Activated naive CD4-positive, alpha-beta T cell treated with anti-CD3 and anti-CD28 coated beads, Interleukin-2, amount 10 ng/mL, durations not matched to agents 7 days and 5 days (primary cell): ENCODE measurements at regions not wholly inside any gene's neighbourhood (a gene's known extent, or its start where the extent isn't known, plus 50 kb on each side); places are given as distances from the start of the nearest gene placed in this dataset.
"Not testable (repeated sequence)": the region's sequence is repeated elsewhere in the genome, so short reads cannot be mapped to it uniquely, and the experiment has no call there.

Source experiments
- CTCF ChIA-PET: fragments of 350-600 bp; sonication (Branson Sonifier 250); formaldehyde crosslinking; loops from one replicate; lab custom pipeline; 2021; ENCODE audit warnings: antibody characterized with exemption; lab: Charles Lee
- DNase-seq: peaks from one replicate; pipeline ENCODE4 v3.0.0-alpha.2; 2020
- H3K27ac Mint-ChIP-seq: one replicate; pipeline ENCODE4 v1.8.0; 2021; ENCODE audit warnings: mild to moderate bottlenecking, moderate library complexity, mixed read lengths
- H3K27me3 Mint-ChIP-seq: one replicate; pipeline ENCODE4 v1.8.0; 2021; ENCODE audit warnings: mild to moderate bottlenecking, mixed read lengths
- H3K36me3 Mint-ChIP-seq: one replicate; pipeline ENCODE4 v1.8.0; 2021; ENCODE audit warnings: mixed read lengths
- H3K4me1 Mint-ChIP-seq: one replicate; pipeline ENCODE4 v1.8.0; 2021; ENCODE audit warnings: mixed read lengths
- H3K4me3 Mint-ChIP-seq: one replicate; pipeline ENCODE4 v1.8.0; 2021; ENCODE audit warnings: mild to moderate bottlenecking, moderate library complexity, mixed read lengths
- H3K9me3 Mint-ChIP-seq: one replicate; pipeline ENCODE4 v1.8.0; 2021; ENCODE audit warnings: mixed read lengths

DNA sequence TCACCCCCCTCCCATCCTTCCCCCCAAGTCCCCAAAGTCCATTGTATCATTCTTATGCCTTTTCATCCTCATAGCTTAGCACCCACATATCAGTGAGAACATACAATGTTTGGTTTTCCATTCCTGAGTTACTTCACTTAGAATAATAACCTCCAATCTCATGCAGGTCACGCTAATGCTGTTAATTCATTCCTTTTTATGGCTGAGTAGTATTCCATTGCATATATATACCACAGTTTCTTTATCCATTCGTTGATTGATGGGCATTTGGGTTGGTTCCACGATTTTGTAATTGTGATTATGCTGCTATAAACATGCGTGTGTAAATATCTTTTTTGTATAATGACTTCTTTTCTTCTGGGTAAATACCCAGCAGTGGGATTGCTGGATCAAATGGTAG is 621.9 kb upstream of the NRP1 start:
- H3K36me3 Mint-ChIP-seq, DNase-seq, H3K4me3 Mint-ChIP-seq, H3K9me3 Mint-ChIP-seq, H3K27me3 Mint-ChIP-seq, H3K4me1 Mint-ChIP-seq, CTCF ChIA-PET, H3K27ac Mint-ChIP-seq: not testable (repeated sequence)

DNA sequence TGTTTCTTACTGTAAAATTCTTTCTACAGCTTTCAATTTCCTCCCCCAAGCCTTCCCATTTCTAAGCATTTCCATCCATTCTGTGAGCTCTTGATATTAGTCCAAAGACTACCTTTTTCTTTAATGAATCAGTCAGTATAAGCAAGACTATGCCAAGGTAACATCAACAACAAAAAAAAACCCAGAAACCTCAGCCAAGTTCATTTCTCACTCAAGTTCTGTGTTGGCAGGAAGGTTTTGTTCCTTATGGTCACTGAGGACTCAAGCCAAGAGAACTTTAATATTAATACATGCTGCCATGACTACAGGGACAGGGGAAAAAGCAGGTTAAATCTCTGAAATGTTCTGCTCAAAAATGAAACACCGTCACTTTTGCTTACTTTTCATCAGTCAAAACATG is 621.2 kb upstream of the NRP1 start:
- DNase-seq = no peak
- Mint-ChIP-seq H3K27ac (no peak overlapping the region), H3K27me3 (no peaks in the 10 kb centered on the region), H3K9me3 (no peaks in the 10 kb centered on the region), H3K4me3 (no peak overlapping the region), H3K4me1 (no peaks in the 10 kb centered on the region), H3K36me3 (no peaks in the 10 kb centered on the region)
- CTCF ChIA-PET = no interaction called here

DNA sequence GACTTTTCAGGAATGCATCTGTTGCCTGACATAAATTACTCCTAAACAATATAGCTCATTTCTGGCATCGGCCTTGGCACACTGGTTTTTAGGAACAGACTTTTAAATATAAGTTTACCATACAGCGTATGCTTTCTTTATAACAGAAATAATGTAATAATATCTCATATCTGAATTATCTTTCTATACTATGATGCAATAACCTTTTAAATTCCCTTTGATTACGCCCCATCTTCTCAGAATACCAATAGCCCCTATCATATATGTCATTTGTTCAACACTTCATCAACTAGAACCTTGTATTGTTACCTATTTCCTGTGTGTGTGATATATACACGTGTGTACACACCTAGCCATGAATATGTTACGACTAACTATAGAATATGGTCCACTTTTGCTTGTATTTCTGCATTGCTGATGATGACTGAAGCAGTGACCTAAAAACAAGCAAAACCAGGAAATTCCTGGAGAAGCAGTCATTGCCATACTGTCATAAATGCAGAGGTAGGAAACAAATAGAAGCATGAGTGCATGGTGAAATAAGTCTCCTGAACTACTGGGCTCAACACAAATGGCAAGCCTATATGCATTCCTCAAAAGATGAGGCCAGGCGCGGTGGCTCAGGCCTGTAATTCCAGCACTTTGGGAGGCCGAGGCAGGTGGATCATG is 618.4 kb upstream of the NRP1 start:
- Mint-ChIP-seq H3K27me3 (no peaks in the 10 kb centered on the region), H3K4me3 (no peak overlapping the region), H3K36me3 (no peaks in the 10 kb centered on the region), H3K9me3 (no peaks in the 10 kb centered on the region), H3K4me1 (no peaks in the 10 kb centered on the region), H3K27ac (no peak overlapping the region)
- CTCF ChIA-PET = no interaction called here
- DNase-seq = no peak

DNA sequence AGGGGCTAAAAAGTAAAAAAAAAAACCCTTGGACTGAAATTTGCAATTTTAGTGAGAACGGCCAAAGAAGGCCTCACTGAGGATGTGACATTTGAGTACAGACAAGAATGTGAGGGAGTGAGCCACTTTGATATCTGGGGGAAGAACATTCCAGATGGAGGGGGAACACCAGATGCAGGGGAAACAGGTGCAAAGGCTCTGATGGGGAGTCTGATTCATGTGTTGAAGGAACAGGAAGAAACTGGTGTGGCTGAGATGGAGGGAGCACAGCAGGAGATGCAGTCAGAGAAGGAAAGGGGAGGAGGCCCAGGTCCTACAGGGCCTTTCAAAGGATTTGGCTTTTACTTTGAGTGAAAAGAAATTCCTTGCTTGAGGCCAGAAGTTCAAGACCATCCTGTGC is 615.7 kb upstream of the NRP1 start:
- Mint-ChIP-seq H3K36me3 (no peaks in the 10 kb centered on the region), H3K9me3 (no peaks in the 10 kb centered on the region), H3K27me3 (no peaks in the 10 kb centered on the region), H3K27ac (no peak overlapping the region), H3K4me1 (no peaks in the 10 kb centered on the region), H3K4me3 (no peak overlapping the region)
- CTCF ChIA-PET = no interaction called here
- DNase-seq = no peak

DNA sequence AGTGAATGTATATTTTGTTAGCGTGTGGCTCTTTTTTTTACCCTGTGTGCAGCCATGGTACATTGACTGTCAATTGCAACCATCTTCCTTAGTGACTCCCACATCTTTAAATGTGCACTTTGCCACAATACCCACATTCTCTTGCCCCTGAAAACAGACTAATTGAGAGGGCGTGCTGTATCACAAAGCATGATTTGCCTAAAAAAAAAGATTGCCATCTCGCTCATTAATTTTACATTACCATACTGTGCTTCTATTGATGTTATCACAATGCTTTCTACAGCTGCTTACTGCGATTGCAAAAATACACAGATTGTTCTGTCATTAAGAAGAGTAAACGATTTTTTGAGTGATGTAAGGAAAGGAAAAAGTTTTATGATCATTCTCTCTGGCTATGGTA is 613.1 kb upstream of the NRP1 start:
- DNase-seq = no peak
- Mint-ChIP-seq H3K27me3 (peaks cover 4% of the 10 kb centered on the region), H3K4me3 (no peak overlapping the region), H3K27ac (no peak overlapping the region), H3K9me3 (no peaks in the 10 kb centered on the region), H3K36me3 (no peaks in the 10 kb centered on the region), H3K4me1 (no peaks in the 10 kb centered on the region)
- CTCF ChIA-PET = no interaction called here

DNA sequence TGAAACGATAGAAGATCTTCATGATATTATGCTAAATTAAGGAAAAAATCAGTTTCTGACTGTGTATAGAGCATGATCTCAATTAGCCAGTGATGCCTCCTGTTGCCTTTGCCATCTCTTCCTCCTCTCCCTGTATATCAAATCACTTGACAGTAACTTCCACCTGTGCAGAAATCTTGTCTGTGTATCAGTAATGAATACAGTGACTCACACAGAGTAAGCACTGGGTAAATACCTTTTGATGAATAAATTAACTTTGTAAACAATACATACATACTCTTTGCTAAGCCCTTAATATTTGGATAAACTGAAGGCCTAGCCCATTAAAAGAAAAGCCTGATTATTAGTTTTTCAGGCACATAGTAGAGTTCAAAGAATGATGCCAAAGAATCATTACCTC is 610.6 kb upstream of the NRP1 start:
- no peak overlapping the region for H3K27ac Mint-ChIP-seq
- CTCF ChIA-PET = no interaction called here
- H3K4me1 Mint-ChIP-seq = no peaks in the 10 kb centered on the region
- no peaks in the 10 kb centered on the region for H3K36me3 Mint-ChIP-seq
- DNase-seq = no peak
- H3K27me3 Mint-ChIP-seq = peaks cover 4% of the 10 kb centered on the region
- H3K9me3 Mint-ChIP-seq = no peaks in the 10 kb centered on the region
- no peak overlapping the region for H3K4me3 Mint-ChIP-seq

DNA sequence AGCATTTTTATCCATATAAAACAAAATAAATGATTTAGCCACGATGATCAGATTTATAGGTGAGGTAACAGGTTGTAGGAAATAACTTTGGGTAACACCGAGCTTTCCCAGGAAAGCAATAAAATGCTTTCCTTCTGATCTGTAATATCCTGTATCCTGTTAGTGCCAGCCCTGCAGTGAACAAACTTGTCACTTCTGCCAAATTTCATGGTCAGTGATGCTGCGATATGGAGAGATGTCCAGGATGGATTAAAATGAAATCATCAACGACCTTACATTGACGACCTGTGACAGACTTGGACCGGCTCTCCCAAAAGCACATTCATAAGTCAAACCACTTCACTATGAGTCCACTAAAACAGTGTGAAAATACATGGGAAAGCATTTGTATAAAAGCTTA is 608.0 kb upstream of the NRP1 start:
- CTCF ChIA-PET = no interaction called here
- Mint-ChIP-seq H3K27me3 (peaks cover 4% of the 10 kb centered on the region), H3K36me3 (no peaks in the 10 kb centered on the region), H3K4me1 (no peaks in the 10 kb centered on the region), H3K4me3 (no peak overlapping the region), H3K27ac (no peak overlapping the region), H3K9me3 (no peaks in the 10 kb centered on the region)
- DNase-seq = no peak

DNA sequence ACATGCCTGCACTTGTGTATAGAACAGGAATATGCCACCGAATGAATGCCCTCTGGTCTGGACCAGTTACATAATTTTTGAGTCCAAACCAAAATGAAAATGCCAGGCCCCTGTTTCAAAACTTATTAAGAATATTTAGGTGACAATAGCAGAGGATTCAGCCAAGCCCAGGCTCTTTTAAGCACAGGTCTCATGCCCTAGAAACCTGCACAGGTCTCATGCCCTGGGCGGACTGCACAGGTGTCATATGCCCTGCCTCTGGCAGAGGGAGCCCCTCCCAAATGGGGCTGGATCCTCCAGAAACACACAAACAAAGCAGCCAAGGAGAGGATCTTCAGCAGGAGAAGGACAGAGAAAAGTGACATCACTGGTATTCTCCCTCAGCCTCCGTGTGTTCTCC is 605.4 kb upstream of the NRP1 start:
- no peak overlapping the region for H3K4me3 Mint-ChIP-seq
- no peaks in the 10 kb centered on the region for H3K36me3 Mint-ChIP-seq
- H3K9me3 Mint-ChIP-seq = no peaks in the 10 kb centered on the region
- no peaks in the 10 kb centered on the region for H3K4me1 Mint-ChIP-seq
- peaks cover 4% of the 10 kb centered on the region for H3K27me3 Mint-ChIP-seq
- CTCF ChIA-PET = no interaction called here
- DNase-seq = no peak
- H3K27ac Mint-ChIP-seq = no peak overlapping the region

DNA sequence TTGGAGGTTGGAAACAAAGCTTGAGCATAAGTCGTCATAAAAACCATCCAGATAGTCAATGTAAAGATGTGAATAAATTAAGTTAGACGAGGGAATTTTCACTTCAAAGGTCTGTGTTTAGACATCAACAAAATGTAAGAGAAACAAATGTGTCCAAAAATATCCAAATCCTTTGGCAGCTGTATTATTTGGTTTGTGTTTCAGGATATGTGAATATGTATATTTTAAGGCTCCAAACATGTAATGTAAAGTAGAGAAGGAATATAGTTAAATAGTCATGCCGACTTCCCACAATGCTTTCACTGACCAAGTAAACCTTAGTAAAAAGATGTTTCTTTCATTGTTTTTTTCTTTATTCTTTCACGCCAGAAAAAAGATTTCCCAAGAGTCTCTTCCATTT is 604.9 kb upstream of the NRP1 start:
- no peak for DNase-seq
- Mint-ChIP-seq H3K27ac (no peak overlapping the region), H3K9me3 (no peaks in the 10 kb centered on the region), H3K27me3 (peaks cover 3% of the 10 kb centered on the region), H3K4me1 (no peaks in the 10 kb centered on the region), H3K36me3 (no peaks in the 10 kb centered on the region), H3K4me3 (no peak overlapping the region)
- CTCF ChIA-PET = no interaction called here

DNA sequence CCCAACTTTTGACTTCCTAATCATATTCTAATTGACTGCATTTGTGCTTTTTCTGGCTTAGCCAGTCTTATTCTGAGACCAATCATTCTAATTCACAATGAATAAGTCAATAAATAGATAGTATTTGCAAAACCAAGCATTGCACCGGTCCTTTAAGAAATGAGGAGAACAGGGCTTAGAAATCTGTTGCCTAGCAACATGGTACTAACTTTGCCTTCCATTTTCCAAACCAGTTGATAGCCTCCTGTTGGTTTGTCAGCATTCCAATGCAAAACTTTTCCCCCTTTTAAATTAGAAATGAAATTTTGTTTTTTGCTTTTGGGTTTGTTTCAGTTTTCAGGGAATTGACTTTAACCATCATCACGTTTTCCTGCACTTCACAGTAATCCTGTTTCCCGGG is 603.5 kb upstream of the NRP1 start:
- Mint-ChIP-seq H3K27ac (no peak overlapping the region), H3K9me3 (no peaks in the 10 kb centered on the region), H3K36me3 (no peaks in the 10 kb centered on the region), H3K4me1 (no peaks in the 10 kb centered on the region), H3K27me3 (no peaks in the 10 kb centered on the region), H3K4me3 (no peak overlapping the region)
- CTCF ChIA-PET = no interaction called here
- no peak for DNase-seq

DNA sequence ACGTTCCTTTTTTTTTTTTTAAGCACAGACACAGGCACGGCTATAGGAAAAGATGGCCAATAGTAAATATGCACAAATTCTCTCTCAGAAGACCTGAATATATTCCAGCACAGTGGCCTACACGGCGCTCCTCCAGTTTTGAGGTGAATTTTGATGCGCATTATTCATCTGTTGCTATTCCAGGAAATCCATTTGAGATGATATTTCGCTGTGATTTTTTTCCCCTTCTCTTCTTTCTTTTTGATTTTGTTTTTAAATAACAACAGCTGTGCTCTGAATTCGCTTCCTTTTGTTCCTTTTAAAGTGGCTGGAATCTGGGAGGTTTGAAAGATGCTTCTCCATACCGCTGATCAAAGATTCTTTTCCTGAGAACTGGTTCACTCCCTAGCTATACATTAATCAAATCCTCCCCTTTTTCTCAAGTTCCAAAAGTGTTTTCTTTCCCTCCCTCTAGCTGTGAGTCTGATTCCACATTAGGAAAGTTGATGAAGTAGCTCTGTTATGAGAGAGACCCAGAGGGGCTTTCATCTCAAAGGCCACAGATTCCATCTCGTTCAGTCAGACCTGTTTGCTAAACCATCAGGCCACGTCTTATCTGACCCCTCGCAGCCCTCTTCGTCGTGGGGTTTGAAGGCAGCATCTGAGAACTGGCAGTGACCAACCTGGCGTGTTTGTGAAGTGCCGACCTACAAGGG is 602.7 kb upstream of the NRP1 start:
- CTCF ChIA-PET = no interaction called here

DNA sequence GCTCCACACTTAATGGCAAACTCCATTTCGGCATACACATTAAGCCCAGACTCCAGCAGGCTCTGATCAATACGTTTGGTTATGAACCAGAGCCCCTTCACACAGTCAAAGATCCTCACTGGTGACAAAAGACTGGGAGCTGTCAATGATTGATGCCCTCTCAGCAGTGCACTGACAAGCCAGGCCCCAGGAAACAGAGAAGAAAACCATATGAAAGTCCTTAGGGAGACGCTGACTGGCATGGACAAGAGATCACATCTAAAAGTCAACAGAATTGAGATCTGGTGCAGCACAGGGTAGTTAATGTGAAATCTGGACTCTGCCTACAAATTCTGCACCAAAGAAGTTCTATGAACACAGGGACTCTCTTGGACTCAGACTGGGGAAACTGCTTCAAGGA is 600.9 kb upstream of the NRP1 start:
- no peak overlapping the region for H3K4me3 Mint-ChIP-seq
- no peaks in the 10 kb centered on the region for H3K36me3 Mint-ChIP-seq
- no peaks in the 10 kb centered on the region for H3K9me3 Mint-ChIP-seq
- no peak for DNase-seq
- no peaks in the 10 kb centered on the region for H3K27me3 Mint-ChIP-seq
- CTCF ChIA-PET = no interaction called here
- no peak overlapping the region for H3K27ac Mint-ChIP-seq
- H3K4me1 Mint-ChIP-seq = no peaks in the 10 kb centered on the region

More for the DNA sequence above, 602.7 kb upstream of the NRP1 start:
- H3K9me3 Mint-ChIP-seq = no peaks in the 10 kb centered on the region
- no peaks in the 10 kb centered on the region for H3K27me3 Mint-ChIP-seq
- no peaks in the 10 kb centered on the region for H3K36me3 Mint-ChIP-seq
- no peak overlapping the region for H3K27ac Mint-ChIP-seq
- no peak overlapping the region for H3K4me3 Mint-ChIP-seq
- no peaks in the 10 kb centered on the region for H3K4me1 Mint-ChIP-seq
- DNase-seq = no peak

DNA sequence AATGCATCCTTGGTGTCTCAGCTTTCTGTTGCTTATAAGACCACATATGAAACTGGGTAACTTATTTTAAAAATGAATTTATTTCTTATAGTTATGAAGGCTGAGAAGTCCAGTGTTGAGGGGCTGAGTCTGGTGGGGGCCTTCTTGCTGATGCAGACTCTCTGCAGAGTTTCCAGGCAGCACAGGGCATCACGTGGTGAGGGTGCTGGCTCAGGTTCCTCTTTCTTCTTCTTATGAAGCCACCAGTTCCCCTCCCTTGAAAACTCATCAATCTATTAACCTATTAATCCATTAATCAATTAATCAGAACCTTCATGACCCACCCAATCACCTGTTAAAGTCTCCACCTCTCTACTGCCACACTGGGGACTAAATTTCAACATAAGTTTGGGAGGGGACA is 595.6 kb upstream of the NRP1 start:
- Mint-ChIP-seq H3K9me3 (no peaks in the 10 kb centered on the region), H3K27ac (no peak overlapping the region), H3K27me3 (no peaks in the 10 kb centered on the region), H3K36me3 (no peaks in the 10 kb centered on the region), H3K4me3 (no peak overlapping the region), H3K4me1 (no peaks in the 10 kb centered on the region)
- no peak for DNase-seq
- CTCF ChIA-PET = no interaction called here

DNA sequence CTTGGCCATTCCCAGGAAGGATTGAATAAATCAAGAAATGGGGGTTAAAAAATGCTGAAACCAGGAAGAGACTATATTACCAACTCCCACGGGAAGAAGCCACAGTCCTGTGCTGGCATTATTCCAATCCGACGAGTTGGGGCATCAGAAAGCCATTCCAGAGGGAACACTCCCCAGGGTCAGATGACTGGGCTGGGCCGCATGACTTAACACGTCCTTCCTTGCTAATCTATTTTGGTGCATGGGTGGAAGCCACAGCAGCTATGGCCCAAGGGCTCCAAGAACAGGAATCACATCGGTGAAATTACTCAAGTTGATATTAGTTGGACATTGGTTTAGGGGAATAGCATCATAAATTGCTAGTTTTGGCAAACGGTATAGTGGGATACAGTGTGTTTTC is 592.9 kb upstream of the NRP1 start:
- Mint-ChIP-seq H3K4me1 (no peaks in the 10 kb centered on the region), H3K27ac (no peak overlapping the region), H3K9me3 (no peaks in the 10 kb centered on the region), H3K4me3 (no peak overlapping the region), H3K27me3 (no peaks in the 10 kb centered on the region), H3K36me3 (no peaks in the 10 kb centered on the region)
- CTCF ChIA-PET = no interaction called here
- no peak for DNase-seq

DNA sequence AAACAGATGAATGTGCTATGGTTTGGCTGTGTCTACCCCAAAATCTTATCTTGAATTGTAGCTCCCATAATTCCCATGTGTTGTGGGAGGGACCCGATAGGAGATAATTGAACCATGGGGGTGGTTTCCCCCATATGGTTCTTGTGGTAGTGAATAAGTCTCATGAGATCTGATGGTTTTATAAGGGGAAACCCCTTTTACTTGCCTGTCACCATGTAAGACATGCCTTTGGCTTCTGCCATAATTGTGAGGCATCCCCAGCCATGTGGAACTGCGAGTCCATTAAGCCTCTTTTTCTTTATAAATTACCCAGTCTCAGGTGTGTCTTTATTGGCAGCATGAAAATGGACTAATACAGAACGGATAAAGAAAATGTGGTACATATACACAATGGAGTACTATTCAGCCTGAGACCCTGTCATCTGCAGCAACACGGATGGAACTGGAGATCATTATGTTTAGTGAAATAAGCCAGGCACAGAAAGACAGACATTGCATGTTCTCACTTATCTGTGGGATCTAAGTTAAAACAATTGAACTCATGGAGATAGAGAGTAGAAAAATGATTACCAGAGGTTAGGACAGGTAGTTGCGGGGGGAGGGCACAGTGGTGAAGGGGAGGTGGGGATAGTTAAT is 587.6 kb upstream of the NRP1 start:
- Mint-ChIP-seq H3K27ac (no peak overlapping the region), H3K4me3 (no peak overlapping the region), H3K9me3 (no peaks in the 10 kb centered on the region), H3K36me3 (no peaks in the 10 kb centered on the region), H3K4me1 (no peaks in the 10 kb centered on the region), H3K27me3 (no peaks in the 10 kb centered on the region)
- no peak for DNase-seq
- CTCF ChIA-PET = no interaction called here
